Fibroblast of lung (primary cell): ENCODE measurements at regions not wholly inside any gene's neighbourhood (a gene's known extent, or its start where the extent isn't known, plus 50 kb on each side); places are given as distances from the start of the nearest gene placed in this dataset.

Experiments used
- DNase-seq, 2 donors: peaks; one replicate each; pipeline versions ENCODE4 v3.0.0 to v3.0.0-alpha.2; 2010; ENCODE audit warnings: low read depth in 2 of 2
- H2AFZ ChIP-seq: 2 replicates; pipeline ENCODE4 v1.5.1; 2012; ENCODE audit warnings: low read length, control low read depth, inconsistent platforms
- H3K27ac ChIP-seq: 2 replicates; pipeline ENCODE4 v1.5.1; 2011; ENCODE audit warnings: low read length, control low read depth; ENCODE audit not compliant: insufficient read depth
- H3K27me3 ChIP-seq: 2 replicates; pipeline ENCODE4 v1.5.1; 2011; ENCODE audit warnings: mild to moderate bottlenecking, low read length; ENCODE audit not compliant: control insufficient read depth, insufficient read depth
- H3K36me3 ChIP-seq: 2 replicates; pipeline ENCODE4 v1.5.1; 2011; ENCODE audit warnings: low read length; ENCODE audit not compliant: control insufficient read depth, insufficient read depth
- H3K4me1 ChIP-seq: 2 replicates; pipeline ENCODE4 v1.5.1; 2011; ENCODE audit warnings: low read length; ENCODE audit not compliant: control insufficient read depth, insufficient read depth; ENCODE audit errors: extremely low read depth
- H3K4me2 ChIP-seq: 2 replicates; pipeline ENCODE4 v1.5.1; 2011; ENCODE audit warnings: low read length, control low read depth; ENCODE audit not compliant: insufficient read depth; ENCODE audit errors: extremely low read depth
- H3K4me3 ChIP-seq, 4 experiments: fragments of 200-600 bp in 1 of 4; sonication (generic) in 1 of 4; replicated peaks in 1 of 4; 2 replicates each; pipeline ENCODE4 v1.5.1; 2011 to 2016; ENCODE audit warnings: low read length in 4 of 4, low read depth in 3 of 4, mild to moderate bottlenecking in 3 of 4, control low read depth in 2 of 4, inconsistent platforms in 1 of 4, mixed read lengths in 1 of 4; ENCODE audit not compliant: insufficient read depth in 1 of 4; ENCODE audit errors: control extremely low read depth in 1 of 4
- H3K79me2 ChIP-seq: 2 replicates; pipeline ENCODE4 v1.5.1; 2012; ENCODE audit warnings: mild to moderate bottlenecking, low read length, inconsistent platforms; ENCODE audit not compliant: control insufficient read depth, insufficient read depth
- H3K9ac ChIP-seq: 2 replicates; pipeline ENCODE4 v1.5.1; 2011; ENCODE audit warnings: mild to moderate bottlenecking, low read length, control low read depth; ENCODE audit not compliant: insufficient read depth
- H3K9me3 ChIP-seq: 2 replicates; pipeline ENCODE4 v1.5.1; 2012; ENCODE audit warnings: low read depth, low read length; ENCODE audit not compliant: control insufficient read depth, insufficient read depth
- H4K20me1 ChIP-seq: 2 replicates; pipeline ENCODE4 v1.5.1; 2011; ENCODE audit warnings: low read length; ENCODE audit not compliant: control insufficient read depth, insufficient read depth; ENCODE audit errors: extremely low read depth
- EZH2 ChIP-seq: IDR thresholded peaks from 2 replicates; pipeline ENCODE4 v1.5.1; 2012; ENCODE audit warnings: low read length, control low read depth, mild to moderate bottlenecking; ENCODE audit errors: missing control alignments
- TF ChIP-seq, protein P1 (sequence below), 2 donors: IDR thresholded peaks in 1 of 2; conservative IDR thresholded peaks in 1 of 2; 1 replicate in 1 of 2; 2 replicates in 1 of 2; pipeline ENCODE4 v1.5.1; 2011 to 2012; ENCODE audit warnings: low read length in 2 of 2, control low read depth in 1 of 2, inconsistent platforms in 1 of 2, low read depth in 1 of 2, mild to moderate bottlenecking in 1 of 2

DNA sequence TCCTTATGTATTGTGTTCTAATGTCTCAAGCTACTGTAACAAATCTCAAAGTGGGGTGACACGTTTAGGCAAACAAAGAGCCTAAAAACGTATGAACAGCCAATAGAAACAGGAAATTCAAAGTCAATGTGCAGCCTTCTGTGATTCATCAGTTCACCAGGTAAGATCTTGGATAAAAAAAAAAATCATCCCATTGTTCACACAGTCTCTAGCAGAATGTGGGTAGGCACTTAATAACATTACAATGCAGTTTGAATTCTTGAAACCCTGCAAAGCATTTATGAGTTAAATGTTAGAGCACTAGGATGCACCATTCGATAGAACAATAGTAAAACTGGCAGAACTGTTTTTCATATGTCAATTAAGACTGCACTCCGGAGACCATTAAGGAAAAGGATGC, 88.2 kb upstream of the HDAC9 start:
- no peak overlapping the region for H2AFZ ChIP-seq
- H3K9me3 ChIP-seq: no peaks in the 10 kb centered on the region
- H3K4me1 ChIP-seq: peaks cover 5% of the 10 kb centered on the region
- H3K4me2 ChIP-seq: no peak overlapping the region
- H4K20me1 ChIP-seq: no peaks in the 10 kb centered on the region
- no peak overlapping the region for H3K4me3 ChIP-seq
- no peak overlapping the region for H3K27ac ChIP-seq
- H3K9ac ChIP-seq: no peak overlapping the region
- TF ChIP-seq EZH2: no peak
- TF ChIP-seq, protein P1, sequence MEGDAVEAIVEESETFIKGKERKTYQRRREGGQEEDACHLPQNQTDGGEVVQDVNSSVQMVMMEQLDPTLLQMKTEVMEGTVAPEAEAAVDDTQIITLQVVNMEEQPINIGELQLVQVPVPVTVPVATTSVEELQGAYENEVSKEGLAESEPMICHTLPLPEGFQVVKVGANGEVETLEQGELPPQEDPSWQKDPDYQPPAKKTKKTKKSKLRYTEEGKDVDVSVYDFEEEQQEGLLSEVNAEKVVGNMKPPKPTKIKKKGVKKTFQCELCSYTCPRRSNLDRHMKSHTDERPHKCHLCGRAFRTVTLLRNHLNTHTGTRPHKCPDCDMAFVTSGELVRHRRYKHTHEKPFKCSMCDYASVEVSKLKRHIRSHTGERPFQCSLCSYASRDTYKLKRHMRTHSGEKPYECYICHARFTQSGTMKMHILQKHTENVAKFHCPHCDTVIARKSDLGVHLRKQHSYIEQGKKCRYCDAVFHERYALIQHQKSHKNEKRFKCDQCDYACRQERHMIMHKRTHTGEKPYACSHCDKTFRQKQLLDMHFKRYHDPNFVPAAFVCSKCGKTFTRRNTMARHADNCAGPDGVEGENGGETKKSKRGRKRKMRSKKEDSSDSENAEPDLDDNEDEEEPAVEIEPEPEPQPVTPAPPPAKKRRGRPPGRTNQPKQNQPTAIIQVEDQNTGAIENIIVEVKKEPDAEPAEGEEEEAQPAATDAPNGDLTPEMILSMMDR (conservative IDR thresholded peaks at IDR 0.05 in 1 of 2, IDR thresholded peaks at IDR 0.05 in 1 of 2; ENCODE audit: low read depth in 1 of 2, low read length in 2 of 2): no peak
- H3K36me3 ChIP-seq: no peaks in the 10 kb centered on the region
- no peak for DNase-seq
- H3K79me2 ChIP-seq: no peaks in the 10 kb centered on the region
- no peaks in the 10 kb centered on the region for H3K27me3 ChIP-seq

DNA sequence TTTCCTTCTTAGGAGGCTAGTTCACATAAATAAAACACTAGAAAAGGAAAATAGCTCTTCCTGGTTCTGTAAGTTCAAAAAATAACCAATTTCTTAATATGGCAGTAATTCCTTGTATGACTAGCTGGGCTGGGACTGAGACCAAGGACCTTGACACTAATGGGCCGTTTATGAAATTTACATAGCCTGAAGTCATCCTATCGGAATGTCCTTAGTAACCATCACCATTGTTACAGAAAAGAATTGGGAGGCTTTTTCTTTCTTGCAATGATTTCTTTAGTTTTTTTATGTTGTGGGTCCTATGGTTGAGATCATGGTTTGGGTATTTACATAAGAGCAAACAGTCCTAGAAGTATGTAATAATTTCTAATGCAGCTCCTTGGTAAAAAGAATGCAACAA, 87.1 kb upstream of the HDAC9 start:
- TF ChIP-seq, protein P1 (conservative IDR thresholded peaks at IDR 0.05 in 1 of 2, IDR thresholded peaks at IDR 0.05 in 1 of 2; ENCODE audit: low read depth in 1 of 2, low read length in 2 of 2): no peak
- no peak for TF ChIP-seq EZH2
- Histone ChIP-seq H3K27me3 (no peaks in the 10 kb centered on the region), H3K79me2 (no peaks in the 10 kb centered on the region), H3K36me3 (no peaks in the 10 kb centered on the region), H3K4me1 (peaks cover 5% of the 10 kb centered on the region), H2AFZ (no peak overlapping the region), H3K4me2 (peak overlapping the region; percentile 52), H3K9me3 (no peaks in the 10 kb centered on the region), H3K9ac (no peak overlapping the region), H4K20me1 (no peaks in the 10 kb centered on the region), H3K27ac (peak overlapping the region; percentile 13), H3K4me3 (no peak overlapping the region)
- peak; percentile 92 to 93 for DNase-seq

DNA sequence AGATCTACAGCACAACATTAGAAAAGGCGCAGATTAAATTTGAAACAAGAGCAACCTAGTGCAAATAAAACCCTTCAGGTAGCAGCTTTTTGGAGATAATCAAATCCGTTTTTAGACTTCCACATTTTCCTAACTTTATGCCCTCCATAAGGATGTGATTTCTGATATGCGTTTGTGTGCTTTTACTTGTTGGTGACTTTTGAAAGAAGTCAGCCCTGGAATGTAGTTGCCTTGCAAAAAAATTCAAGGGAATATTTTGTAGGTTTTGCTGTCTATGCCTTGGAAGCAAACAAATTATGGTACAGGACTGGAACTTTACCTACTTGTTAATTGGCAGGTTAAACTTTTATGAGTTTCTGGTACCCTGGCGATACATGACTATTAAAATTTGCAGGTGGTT, 86.7 kb upstream of the HDAC9 start:
- TF ChIP-seq EZH2: no peak
- TF ChIP-seq, protein P1 (conservative IDR thresholded peaks at IDR 0.05 in 1 of 2, IDR thresholded peaks at IDR 0.05 in 1 of 2; ENCODE audit: low read depth in 1 of 2, low read length in 2 of 2): no peak
- H2AFZ ChIP-seq: no peak overlapping the region
- H4K20me1 ChIP-seq: no peaks in the 10 kb centered on the region
- no peak overlapping the region for H3K4me3 ChIP-seq
- no peaks in the 10 kb centered on the region for H3K27me3 ChIP-seq
- H3K27ac ChIP-seq: peak overlapping the region; percentile 13
- peaks cover 5% of the 10 kb centered on the region for H3K4me1 ChIP-seq
- DNase-seq: peak in 1 of 2 donors; percentile 16
- no peaks in the 10 kb centered on the region for H3K79me2 ChIP-seq
- H3K4me2 ChIP-seq: peak overlapping the region; percentile 52
- H3K9me3 ChIP-seq: no peaks in the 10 kb centered on the region
- no peak overlapping the region for H3K9ac ChIP-seq
- no peaks in the 10 kb centered on the region for H3K36me3 ChIP-seq
